ENCODE measurements at regions not wholly inside any gene's neighbourhood (a gene's known extent, or its start where the extent isn't known, plus 50 kb on each side); places are given as distances from the start of the nearest gene placed in this dataset.

DNA sequence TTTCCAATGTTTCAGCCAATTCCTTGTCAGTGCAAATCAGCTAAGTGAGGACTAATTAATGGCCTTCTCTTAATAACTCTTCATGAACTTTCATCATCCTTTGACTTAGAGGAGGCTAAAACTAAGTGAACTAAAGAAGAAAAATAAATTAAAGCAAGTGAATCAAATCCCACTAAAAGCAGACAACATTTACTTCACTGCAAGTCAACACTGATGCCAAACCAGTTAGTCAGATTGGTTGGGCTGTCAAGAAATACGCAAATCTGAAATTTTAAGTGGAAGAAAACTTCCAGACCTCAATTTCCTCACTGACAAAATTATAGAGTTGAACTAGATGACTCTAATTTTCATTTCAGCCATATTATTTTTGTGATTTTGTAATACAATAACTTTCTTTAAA lies 137.2 kb upstream of the PRLR start:
- DNase-seq (ENCODE audit: low read depth in 4 of 4, low spot score in 1 of 4), result no peak

DNA sequence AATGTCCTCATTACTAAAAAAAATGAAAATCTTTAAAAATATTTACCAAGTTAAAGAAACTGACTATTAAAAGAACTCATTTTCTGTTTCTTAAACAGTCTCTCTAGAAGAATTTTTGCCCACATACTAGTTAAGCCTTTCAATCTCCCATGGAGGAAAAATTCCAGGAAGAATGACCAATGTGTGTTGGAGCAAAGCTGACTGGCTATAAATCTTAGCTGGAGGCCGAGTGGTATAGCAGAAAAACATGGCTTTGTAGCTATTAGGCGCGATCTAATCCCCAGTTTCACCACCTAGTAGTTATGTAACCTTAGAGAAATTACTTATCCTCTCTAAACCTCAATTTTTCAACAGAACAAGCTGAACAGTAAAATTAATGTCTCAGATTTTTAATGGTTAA lies 135.5 kb upstream of the PRLR start:
- no peak for DNase-seq (ENCODE audit: low read depth in 4 of 4, low spot score in 1 of 4)

DNA sequence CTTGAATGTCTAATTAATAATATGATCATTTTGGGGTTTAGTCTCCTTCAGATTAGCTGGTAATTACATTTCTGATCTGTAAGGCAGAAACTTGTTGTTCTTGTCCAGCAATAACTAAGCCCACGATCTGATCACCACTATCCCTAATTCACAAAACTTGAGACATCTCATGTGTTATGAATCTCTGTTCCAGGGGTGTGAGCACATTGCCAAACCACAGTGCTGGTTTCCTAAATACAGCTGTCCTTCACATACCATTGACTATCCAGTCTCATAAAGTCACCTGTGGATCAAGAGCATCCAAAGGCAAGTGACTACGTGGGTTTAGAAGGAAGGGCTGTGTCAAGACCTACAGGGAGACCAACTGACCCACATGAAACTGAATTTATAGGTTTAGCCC lies 134.1 kb upstream of the PRLR start:
- DNase-seq (ENCODE audit: low read depth in 4 of 4, low spot score in 1 of 4), result no peak

DNA sequence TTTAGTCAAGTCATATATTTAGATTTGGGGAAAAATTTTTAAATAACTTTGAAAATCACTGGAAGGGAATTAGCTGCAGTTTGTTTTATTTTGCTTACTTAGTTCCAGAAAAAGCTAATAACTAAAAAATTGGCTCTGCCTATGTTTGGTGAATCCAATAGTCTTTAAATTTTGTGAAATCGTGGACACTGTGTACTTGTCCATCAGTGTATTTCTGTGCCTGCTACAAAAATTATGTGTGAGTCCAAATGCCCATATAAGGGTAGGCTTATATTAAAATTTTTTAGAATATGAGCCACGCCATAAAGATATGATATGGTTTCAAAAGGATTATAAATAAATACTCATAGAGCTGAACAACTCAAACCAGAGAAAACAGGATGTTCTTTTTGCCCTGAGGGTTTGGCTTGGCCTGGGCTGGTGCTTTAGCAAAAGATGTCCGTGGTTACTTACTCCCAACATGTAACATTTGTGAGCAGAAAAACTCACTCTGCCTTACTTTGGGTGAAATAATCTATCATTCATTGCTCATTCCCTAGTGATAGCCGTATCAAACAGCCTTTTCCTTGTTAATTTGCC lies 133.2 kb upstream of the PRLR start:
- no peak for DNase-seq (ENCODE audit: low read depth in 4 of 4, low spot score in 1 of 4)

DNA sequence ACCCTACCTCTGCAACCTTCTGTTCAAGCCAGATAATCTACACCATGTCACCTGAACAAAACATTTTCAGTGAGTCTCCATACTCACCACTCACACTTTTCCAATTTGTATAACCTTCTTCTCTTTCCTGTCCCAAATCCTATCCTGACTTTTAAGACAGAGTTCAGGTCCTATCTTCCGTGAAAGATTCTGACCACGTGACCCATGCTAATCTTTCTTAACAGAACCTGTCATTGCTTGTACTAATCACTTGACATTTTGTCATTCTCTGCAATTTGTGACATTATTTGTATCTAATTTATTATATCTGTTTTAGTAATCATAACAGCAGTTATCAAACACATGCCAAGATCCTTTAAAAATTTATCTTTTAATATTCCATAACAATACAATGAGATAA lies 132.5 kb upstream of the PRLR start:
- DNase-seq (ENCODE audit: low read depth in 4 of 4, low spot score in 1 of 4), result no peak

DNA sequence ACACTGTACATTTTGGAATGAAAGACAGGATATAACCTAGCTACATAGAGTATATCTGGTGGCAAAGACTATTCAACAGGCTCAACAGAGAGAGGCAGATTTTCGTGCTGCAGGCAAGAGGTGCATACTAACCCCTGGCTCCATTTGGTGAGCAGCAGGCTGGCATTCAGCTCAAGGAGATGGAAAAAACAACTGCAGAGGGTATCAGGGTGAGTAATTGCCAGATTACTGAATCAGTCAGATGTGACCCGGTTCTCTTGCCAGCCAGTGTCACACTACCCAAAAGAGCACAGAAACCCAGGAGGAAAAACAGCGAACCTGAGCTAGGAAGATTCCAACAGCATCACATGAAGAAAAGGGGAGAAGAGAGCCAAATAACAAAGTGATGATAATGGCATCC lies 130.4 kb upstream of the PRLR start:
- no peak for DNase-seq (ENCODE audit: low read depth in 4 of 4, low spot score in 1 of 4)

DNA sequence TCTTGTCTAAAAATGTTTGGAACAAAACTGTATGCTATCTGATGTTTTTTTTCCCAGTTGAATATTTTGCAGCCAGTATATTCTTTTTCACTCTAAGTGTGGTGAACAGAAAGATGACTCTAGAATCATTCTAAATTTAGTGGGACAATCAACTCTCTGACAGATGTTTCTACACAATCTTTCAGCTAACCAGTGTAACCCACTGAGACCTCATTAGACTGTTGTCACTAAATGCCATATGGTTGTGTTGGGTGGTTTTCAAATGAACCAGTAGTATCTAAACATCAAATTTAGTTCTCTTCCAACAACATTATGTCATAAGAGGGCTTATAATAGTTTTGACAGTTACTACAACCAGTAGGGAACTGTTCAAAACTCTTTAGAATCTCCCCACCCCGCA lies 129.6 kb upstream of the PRLR start:
- DNase-seq (ENCODE audit: low read depth in 4 of 4, low spot score in 1 of 4), result no peak

DNA sequence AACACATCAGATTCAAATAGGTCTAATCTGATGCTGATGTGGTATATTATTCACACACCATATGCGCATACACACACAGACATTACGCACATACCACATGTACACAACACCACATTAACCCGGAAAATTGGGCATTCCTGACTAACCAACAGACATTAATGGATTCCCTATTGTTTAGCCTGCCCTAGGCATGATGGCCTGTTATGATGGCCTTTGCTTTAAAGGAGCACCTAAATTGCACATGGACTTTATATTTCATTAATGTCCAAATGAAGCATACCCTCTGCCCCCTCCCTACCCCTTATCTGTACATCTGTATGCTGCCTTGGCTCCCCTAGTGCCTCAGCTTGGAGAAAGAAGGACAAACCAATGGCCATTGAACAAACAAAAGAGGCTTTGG lies 127.7 kb upstream of the PRLR start:
- no peak for DNase-seq (ENCODE audit: low read depth in 4 of 4, low spot score in 1 of 4)

DNA sequence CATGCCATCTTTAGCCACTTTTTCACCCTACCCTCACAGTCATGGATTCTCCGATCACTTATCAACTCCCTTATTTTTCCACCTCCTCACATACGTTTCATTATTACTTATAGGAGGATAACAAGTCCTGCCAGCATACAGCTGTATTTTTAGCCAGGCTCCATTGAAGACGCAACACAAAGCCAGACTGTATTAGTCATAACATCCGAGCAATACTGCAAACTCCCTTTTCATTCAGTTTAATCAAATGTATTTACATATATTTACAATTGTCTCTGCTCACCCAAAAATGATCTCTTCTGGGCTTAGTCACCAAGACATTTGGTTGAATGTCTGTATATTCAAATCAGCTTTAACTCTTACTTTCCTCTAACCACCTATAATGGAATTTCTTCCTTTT lies 126.4 kb upstream of the PRLR start:
- DNase-seq (ENCODE audit: low read depth in 4 of 4, low spot score in 1 of 4), result no peak

DNA sequence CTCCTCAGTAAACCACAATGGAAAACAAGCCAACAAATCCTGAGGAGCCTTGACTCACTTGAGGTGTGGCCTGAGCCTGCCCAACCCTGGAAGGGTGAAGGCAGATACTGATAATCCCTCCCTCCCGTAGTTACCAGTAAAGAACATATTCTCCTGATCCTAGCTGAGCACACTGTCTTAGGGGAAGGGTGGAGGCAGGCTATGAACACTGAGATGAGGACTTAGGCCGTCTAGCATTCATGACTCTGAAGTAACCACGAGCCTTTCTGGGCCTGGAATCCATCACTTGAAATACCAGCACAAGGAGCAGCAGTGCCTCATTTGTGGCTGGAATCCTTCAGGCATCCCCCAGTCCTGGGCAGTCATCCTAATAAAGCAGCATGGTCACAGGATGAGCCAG lies 124.5 kb upstream of the PRLR start:
- DNase-seq (ENCODE audit: low read depth in 4 of 4, low spot score in 1 of 4), result no peak

DNA sequence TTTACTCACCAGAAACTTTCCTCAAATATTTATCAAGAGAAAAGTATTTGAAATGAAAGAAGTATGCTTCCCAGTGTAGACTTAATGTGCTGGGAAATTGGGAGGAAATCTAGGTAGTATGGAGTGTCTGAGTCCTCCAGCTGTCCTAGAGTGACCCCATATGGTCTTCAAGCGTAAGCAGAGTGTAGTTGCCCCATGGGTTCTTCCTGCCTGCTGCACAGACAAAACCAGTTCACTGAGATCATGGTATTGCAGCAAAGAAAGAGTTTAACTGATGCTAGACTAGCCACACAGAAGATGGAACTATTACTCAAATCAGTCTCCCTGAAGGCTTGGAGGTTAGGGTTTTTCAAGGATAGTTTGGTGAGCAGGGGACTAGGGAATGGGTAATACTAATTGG lies 114.9 kb upstream of the PRLR start:
- no peak for DNase-seq (ENCODE audit: low read depth in 4 of 4, low spot score in 1 of 4)

DNA sequence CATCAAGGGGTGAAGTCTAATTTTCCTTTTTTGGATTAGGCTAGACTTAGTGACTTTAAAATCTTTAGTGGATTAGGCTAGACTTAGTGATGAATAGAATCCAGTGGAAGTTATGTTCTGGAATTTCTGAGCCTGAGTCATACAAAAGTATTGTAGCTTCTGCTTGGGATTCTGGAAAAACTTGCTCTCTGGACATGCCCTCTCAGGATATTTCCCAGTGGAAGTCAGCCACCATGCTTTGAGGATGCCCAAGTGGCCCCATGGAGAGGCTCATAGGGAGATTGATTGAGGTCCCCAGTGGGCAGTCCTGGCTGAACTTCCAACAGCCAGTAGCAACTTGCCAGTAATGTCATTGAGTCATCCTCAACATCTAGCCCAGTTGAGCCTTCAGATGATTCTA lies 112.4 kb upstream of the PRLR start:
- DNase-seq (ENCODE audit: low read depth in 4 of 4, low spot score in 1 of 4), result no peak

DNA sequence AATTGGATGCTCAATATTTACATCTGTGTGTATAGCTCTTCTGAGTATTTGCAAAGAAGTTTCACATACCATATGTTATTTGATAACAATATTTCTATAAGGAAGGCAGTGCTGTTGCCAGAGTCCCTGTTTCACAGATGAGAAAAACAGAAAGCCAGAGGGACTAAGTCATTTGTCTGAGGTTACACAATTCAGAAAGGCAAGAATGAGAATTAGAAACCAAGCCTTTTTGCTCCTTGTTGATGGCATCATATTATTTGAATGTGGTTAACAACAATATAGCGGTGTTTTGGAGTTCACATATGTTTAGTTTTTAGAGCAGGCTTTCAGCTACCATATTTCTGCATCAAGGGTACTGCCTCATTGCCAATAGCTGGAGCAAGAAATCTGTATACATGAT lies 110.9 kb upstream of the PRLR start:
- DNase-seq (ENCODE audit: low read depth in 4 of 4, low spot score in 1 of 4), result no peak

DNA sequence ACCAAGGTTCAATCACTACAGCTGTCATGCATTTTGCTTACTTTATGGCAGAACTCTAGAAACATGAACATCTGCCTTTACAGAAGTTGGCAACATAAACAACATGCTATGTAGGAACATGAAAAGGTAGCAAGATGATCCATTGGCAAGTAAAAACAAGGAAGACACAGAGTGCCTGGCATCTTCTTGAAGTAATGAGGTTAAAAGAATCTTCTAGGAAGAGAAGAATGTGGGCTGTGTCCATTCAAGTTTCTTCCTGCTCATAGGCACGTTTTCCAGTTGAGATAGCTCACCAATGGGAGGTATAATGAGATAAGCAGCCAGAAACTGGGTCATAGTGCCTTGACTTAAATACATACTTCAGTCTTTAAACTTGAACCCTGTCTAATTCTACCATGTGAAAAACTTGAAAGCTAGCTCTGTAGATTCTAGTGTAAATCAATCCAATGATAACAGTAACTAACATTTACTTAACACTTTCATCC lies 109.4 kb upstream of the PRLR start:
- no peak for DNase-seq (ENCODE audit: low read depth in 4 of 4, low spot score in 1 of 4)

DNA sequence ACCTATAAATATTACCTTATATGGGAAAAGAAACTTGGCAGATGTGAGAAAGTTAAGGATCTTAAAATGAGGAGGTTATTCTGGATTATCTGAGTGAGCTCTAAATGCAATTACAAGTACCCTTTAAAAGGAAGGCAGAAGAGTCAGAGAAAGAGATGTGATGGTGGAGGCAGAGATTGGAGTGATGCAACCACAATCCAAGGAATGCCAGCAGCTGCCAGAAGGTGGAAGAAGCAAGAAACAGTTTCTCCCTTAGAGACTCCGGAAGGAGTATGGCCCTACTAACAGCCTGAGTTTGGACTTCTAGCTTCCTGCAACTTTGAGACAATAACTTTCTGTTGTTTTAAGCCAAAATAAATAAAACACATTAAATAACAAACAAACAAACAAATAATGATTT lies 108.7 kb upstream of the PRLR start:
- DNase-seq (ENCODE audit: low read depth in 4 of 4, low spot score in 1 of 4), result no peak

DNA sequence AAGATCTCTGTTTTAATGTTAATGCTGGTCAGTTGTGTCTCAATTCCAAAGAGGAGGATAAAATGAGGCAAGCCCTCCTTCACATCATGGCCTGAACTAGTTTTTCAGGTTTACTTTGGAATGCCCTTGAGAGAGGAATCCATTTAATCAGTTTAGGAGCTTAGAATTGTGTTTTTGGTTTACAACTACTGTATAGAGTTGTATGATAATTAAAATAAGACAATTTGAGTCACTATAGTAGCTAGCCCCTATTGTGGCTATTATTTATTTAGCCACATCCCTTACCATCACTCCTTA lies 107.8 kb upstream of the PRLR start:
- DNase-seq (ENCODE audit: low read depth in 4 of 4, low spot score in 1 of 4), result no peak

DNA sequence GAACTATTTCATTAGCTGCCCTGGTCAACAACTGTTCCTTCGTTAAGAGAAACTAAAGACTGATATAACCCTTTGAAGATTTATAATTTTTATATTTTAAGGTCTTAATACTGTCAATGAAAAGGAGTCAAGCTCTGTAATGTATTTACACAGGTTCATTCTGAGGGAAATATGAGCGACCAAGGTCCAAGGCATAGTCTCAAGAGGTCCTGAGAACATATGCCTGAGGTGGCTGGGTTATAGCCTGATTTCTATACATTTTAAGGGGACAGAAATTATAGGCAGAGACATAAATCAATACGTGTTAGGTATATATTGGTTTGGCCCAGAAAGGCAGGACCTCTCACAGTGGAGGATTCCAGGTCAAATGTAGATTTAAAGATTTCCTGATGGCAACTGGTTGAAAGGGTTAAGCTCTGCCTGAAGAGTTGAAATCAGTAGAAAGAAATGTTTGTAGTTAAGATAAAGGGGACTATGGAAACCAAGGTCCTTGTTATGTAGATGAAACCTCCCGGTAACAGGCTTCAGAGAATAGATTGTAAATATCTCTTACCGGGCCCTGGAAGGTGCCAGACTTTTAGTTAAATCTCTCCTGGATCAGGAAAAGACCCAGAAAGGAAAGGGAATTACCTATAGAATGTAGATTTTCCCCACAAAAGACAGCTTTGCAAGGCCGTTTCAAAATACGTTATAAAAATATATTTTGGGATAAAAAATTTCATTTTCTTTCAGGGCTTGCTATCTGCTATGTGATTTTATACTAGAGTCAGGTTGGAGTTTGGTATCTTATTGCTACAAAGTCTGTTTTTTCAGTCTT lies 107.3 kb upstream of the PRLR start:
- DNase-seq (ENCODE audit: low read depth in 4 of 4, low spot score in 1 of 4), result no peak

DNA sequence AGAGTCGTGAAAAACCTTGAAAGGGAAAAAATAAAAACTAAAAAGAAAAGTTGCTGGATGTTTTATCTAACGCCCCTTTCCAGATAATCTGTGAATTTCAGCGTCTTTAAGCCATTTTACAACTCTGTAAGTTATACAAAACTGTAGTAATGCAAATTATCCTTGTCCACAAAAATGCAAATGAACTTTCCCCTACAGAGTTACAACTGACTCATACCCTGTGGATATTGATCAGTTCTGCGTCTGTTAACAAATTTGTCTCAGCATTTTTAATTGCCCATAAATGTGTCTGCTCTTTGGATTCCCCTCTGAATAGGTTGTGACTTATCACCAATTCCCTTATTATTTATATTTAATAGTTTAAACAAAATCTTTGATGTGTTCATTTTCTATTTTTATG lies 105.9 kb upstream of the PRLR start:
- DNase-seq (ENCODE audit: low read depth in 4 of 4, low spot score in 1 of 4), result no peak

DNA sequence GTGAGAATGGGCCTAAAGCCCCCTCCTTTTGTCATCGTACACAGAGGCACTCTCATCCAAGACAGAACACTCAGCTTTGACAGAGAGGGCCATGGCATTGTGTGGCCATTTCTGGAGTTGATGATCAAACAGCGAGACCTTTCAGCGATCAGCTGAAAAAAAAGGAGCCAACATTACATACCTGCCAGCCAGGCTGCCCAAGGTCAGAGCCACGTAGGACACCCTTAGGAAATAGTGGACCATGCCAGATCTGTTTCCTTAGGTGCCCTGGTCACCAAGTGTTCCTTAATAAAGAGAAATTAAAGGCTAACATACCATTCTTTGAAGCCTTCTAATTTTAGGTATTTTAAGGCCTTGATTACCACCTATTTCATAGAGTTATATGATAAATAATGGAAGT lies 105.5 kb upstream of the PRLR start:
- DNase-seq (ENCODE audit: low read depth in 4 of 4, low spot score in 1 of 4), result no peak

DNA sequence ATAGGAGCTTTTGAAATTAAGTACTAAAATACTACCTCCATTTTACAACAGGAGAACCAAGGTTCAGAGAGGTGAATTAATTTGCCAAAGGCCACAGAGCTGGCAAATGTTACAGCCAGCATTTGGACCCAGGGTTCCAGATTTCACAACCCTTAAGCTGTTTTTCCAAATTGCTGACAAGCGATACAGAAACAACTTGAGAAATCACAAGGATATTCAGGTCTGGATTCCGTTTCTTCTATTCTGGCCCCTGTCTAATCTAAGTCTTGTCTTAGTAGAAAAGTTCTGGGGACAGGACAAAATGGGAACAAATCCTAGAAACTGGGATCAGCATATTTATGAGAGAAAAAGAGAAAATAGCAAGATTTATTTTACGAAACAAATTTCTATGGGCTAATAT lies 103.1 kb upstream of the PRLR start:
- DNase-seq (ENCODE audit: low read depth in 4 of 4, low spot score in 1 of 4), result no peak

DNA sequence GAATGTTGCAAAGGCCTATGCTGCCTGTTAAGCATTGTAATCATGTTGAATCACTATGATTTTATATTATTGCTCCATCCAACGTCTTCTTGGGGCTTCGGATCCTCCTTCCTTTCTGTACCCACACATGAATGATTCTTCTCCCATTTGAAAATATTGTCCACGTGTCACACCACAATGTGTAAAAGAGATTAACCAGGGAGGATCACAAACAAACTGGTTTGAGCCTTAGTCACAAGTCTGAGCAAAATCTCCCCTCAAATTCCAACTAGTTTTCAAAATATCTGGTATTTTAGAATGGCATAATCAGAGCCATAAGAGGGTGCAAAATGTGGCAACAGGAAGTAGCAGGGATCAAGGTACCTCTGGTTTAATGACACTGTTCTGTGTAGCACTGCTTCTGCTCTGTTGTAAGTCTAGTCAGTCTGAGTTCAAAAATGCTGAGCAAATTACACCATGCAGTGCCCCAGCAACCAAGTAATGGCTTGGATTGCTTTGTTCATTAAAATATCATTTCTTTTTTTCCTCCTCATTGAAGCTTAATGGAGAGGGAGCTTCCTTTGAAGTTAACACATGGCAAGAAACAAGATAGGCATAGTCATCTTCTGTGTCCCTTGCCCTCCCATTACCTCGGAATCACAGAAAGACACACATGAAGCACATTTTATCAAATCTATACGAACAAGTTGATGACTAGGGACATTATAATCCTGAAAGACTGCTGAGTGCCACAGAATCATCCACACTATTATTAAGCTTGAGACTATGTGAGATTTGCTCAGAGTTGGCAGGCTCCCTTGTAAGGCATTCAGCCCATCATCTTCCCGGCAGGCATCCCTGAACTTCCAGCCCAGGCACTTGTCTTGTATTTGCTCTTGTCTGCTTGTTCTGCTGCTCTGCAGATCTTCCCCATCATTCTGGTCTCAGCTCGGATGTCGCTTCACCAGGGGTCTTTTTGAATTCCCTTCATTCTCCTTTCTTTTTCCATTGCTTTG lies 102.0 kb upstream of the PRLR start:
- DNase-seq (ENCODE audit: low read depth in 4 of 4, low spot score in 1 of 4), result no peak

DNA sequence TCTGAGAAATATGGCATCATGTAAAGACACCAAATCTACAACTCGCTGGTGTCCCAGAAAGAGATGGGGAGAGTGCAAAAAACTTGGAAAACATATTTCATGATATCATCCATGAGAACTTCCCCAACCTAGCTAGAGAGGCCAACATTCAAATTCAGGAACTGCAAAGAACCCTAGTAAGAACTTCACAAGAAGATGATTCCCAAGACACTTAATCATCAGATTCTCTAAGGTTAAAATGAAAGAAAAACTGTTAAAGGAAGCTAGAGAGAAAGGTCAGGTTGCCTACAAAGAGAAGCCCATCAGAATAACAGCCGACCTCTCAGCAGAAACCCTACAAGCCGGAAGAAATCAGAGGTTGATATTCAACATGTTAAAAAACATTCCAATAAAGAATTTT lies 95.5 kb upstream of the PRLR start:
- DNase-seq (ENCODE audit: low read depth in 4 of 4, low spot score in 1 of 4), result no peak

Measured in stimulated activated CD4-positive, alpha-beta T cell treated with anti-CD3 and anti-CD28 coated beads, Interleukin-1b, Interleukin-23, amount 100 ng/mL, for 24 hours (primary cell).